ENCODE measurements at regions not wholly inside any gene's neighbourhood (a gene's known extent, or its start where the extent isn't known, plus 50 kb on each side); places are given as distances from the start of the nearest gene placed in this dataset.

GRCh38 chr10:109556399-109556798, 366.9 kb downstream of the XPNPEP1 start:
- no peak for TF ChIP-seq CTCF (IDR thresholded peaks at IDR 0.05; ENCODE audit: poor library complexity, severe bottlenecking)
- no peak for TF ChIP-seq REST (IDR thresholded peaks at IDR 0.05; ENCODE audit: borderline replicate concordance)
- TF ChIP-seq POLR2AphosphoS5 (IDR thresholded peaks at IDR 0.05): no peak
- TF ChIP-seq RAD21 (conservative IDR thresholded peaks at IDR 0.05): no peak
- TF ChIP-seq EZH2 (IDR thresholded peaks at IDR 0.05; ENCODE audit: borderline replicate concordance, insufficient read depth, low read length, poor library complexity, severe bottlenecking): no peak
- TF ChIP-seq EP300 (conservative IDR thresholded peaks at IDR 0.05; ENCODE audit: poor library complexity, severe bottlenecking): no peak
- no peak for TF ChIP-seq MXI1 (conservative IDR thresholded peaks at IDR 0.05; ENCODE audit: poor library complexity, severe bottlenecking)
- TF ChIP-seq TAF1 (IDR thresholded peaks at IDR 0.05; ENCODE audit: low read depth): no peak
